HG02970 (cell line): ENCODE measurements at regions not wholly inside any gene's neighbourhood (a gene's known extent, or its start where the extent isn't known, plus 50 kb on each side); places are given as distances from the start of the nearest gene placed in this dataset.
A peak's percentile ranks its signal among the peaks of the same experiment; 100 is the strongest.
"Not testable (repeated sequence)": the region's sequence is repeated elsewhere in the genome, so short reads cannot be mapped to it uniquely, and the experiment has no call there.

Experiments
- ATAC-seq: cut with Tn5 transposase; IDR thresholded peaks from one replicate; pipeline ENCODE4 v1.9.1; 2021; ENCODE audit warnings: mild to moderate bottlenecking, moderate library complexity, moderate number of reproducible peaks; ENCODE audit not compliant: unreplicated experiment, low FRiP score

- no peak for ATAC-seq
Measured at GRCh38 chr12:23340351-23340750, 609.1 kb downstream of the SOX5 start.

GRCh38 chr12:23342407-23342806 is 607.1 kb downstream of the SOX5 start:
- no peak for ATAC-seq

GRCh38 chr12:23349564-23349963 is 599.9 kb downstream of the SOX5 start:
- ATAC-seq: no peak

GRCh38 chr12:23350808-23351207 is 598.7 kb downstream of the SOX5 start:
- ATAC-seq: peak; percentile 82

GRCh38 chr12:23352670-23353069 is 596.8 kb downstream of the SOX5 start:
- ATAC-seq: no peak

- no peak for ATAC-seq
Measured at GRCh38 chr12:23354800-23355199, 594.7 kb downstream of the SOX5 start.

- no peak for ATAC-seq
Measured at GRCh38 chr12:23356440-23356839, 593.0 kb downstream of the SOX5 start.

DNA sequence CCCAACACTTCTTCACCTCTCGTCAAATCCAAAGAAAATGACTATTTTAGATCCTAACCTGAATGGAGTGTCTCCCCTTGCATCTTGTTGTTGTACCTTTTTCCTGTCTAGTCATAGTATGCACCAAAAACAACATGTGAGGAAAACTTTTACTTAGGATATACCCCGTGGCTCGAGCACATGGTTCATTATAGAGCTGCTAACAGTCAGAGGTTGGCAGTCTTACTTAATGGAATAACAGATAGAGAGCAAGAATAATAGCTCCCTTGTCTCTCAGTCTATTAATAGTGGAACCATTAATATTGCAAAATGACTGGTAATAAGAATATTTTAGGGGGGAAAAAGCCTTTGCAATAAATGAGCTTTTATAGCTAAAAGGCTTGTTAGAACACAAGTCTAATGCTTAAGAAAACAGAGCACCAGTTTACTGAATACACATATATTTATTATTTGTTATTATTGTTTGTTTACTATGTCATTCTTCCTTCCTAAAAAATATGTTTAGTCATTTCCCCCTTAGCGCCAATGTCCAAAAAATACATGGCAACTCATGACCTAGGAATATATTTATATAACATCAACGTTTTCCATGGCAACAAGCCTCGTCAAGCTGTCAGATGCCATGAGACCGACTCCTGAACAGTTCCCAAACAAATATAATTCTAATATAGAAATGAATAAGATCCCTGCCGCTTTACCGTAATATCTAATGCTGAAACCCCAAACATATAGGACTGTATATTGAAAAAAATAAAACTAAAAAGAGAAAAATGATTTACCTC is 592.4 kb downstream of the SOX5 start:
- no peak for ATAC-seq

DNA sequence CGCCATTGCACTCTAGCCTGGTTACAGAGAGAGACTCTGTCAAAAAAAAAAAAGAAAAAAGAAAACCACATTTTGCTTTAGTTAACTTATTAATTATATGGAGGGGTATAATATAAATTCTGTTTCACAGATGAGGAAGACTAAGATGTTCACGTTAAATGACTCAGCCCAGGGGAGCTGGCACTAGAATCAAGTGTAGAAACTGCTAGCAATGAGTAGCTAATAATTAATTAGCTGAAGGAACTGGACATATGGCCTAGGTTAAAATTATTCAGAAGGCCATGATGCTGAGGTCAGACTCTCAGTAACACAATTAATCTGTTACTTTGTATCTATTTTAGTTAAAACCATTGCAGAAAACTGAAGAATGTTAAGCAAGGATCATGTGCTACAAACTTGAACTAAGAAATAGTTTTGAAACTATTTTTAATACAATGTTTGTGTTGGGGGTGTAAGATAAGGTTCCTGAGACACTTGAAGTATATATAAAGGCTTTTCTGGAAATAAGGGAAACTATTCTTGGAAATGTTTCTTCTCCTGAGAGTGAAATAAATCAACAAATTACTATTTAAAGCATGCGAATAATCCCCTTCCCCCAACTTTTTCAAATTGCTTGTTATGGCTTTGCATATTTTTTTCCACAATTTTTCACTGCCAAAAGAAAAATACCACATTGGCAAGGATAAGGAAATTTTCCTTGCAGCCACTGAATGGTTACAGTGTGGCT is 589.3 kb downstream of the SOX5 start:
- ATAC-seq: no peak

DNA sequence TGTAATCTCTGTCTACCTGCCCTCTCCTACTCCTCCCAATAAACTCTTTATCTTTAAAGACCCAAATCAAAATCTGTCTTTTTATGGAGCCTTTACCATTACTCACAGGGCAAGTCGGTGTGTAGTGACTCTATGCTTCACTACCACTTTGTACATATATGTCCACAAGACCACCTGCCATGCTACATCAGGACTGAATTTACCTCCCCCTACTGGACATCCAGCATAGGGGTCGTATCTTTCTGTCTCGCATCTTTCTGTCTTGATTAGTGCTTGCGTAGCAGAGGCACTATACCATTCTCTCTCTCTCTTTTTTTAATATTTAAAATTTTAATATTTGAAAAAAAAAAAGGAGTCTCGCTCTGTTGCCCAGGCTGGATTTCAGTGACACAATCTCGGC is 587.5 kb downstream of the SOX5 start:
- ATAC-seq: no peak

DNA sequence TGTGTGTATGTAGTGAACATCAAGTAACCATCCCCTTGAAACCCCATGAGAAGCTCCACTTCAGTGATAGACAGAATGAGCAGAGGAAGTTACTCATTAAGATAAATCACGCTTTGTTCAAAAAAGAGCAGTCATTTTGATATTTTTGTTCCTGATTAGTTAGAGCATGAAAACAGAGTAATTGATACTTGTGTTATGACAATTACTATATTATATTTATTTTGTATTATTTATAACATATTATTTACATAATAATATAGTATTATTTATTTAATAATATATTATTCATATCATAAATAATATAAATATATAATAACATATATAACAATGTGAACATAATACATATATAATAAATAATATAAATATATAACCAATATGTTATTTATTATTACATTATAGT is 580.9 kb downstream of the SOX5 start:
- no peak for ATAC-seq

DNA sequence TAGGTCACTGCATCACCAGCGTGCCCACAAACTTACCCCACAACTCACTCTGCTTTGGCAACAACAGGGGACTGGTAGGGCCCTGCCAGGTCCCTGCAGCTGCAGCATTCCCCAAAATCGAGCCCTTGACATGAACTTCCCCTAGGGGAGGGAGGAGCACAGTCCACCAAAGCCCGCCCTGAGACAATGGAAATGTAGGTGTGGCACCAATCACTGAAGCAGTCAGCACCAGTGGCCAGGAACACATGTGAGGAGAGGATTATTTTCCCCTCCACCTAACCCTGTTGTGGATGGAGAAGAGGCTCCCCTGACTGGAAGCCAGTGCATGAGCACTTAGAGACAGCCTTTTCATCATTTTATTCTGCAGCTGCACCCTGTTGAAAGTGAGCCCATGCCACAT is 573.8 kb downstream of the SOX5 start:
- no peak for ATAC-seq

- no peak for ATAC-seq
Measured at GRCh38 chr12:23376238-23376637, 573.2 kb downstream of the SOX5 start.

- no peak for ATAC-seq
Measured at GRCh38 chr12:23380419-23381100, 568.9 kb downstream of the SOX5 start.

GRCh38 chr12:23388898-23389297 is 560.6 kb downstream of the SOX5 start:
- ATAC-seq: not testable (repeated sequence)

DNA sequence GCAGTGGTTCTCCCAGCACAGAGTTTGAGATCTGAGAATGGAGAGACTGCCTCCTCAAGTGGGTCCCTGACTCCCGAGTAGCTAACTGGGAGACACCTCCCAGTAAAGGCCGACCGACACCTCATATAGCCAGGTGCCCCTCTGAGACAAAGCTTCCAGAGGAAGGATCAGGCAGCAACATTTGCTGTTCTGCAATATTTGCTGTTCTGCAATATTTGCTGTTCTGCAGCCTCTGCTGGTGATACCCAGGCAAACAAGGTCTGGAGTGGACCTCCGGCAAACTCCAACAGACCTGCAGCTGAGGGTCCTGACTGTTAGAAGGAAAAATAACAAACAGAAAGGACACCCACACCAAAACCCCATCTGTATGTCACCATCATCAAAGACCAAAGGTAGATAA is 560.2 kb downstream of the SOX5 start:
- not testable (repeated sequence) for ATAC-seq

DNA sequence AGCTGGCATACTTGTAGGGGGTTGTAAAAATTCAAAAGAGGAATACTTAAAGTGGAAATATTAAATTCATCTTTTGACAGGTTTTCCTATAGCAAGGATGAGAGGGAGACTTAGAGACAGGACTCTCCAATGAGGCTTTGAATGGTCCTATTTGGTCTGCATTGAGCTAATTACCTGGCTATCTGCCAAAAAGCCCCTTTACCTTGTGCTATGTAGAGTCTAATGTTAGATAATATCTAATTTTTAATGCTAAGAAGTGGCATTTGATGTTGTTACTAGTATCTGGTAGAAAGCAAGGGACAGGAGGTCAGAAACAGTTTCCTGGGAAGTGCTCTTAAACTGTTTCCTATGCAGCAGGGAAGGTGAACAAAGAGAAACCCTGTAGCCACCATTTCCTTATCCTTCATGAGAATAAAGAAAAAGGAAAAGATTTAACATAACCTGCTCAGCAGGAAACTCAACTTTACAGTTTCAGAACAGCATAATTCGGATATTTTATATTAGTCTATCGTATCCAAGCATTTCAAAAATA is 550.0 kb downstream of the SOX5 start:
- ATAC-seq: no peak

DNA sequence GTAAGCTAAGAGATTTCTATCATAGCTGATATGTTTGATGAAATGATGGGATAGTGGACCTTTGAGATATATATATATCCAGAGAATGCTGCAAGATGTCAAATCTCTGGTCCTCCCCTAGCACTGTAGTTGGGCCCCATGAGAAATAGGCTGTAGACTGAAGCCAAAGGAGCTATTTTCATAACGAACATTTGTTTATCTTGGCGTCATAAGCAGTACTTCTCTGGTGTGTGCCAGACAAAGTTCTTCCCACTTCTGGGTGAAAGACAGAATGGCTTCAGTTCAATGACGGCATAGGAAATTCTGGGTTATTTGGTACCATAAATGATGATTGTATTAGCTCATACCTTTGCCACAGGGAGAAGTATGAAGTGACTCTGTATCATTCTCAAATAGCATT is 534.3 kb downstream of the SOX5 start:
- ATAC-seq: no peak

DNA sequence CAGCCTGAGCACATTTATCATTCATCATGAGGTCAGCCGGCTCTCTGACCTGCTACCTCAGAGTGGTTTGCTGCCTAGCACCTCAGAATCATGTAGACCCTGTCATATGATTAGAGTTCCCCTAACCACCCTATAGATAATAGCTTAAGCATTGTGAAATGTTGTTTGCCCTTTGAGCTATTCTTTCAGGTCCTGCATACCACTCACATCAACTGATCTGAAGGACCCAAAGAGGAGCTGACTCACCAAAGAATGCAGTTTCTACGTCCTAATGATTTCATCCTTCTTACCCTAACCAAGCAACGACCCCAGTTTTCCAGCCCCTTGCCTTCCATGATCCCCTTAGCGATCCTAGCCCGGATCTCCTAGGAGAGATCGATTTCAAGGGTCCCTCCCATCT is 527.9 kb downstream of the SOX5 start:
- no peak for ATAC-seq

DNA sequence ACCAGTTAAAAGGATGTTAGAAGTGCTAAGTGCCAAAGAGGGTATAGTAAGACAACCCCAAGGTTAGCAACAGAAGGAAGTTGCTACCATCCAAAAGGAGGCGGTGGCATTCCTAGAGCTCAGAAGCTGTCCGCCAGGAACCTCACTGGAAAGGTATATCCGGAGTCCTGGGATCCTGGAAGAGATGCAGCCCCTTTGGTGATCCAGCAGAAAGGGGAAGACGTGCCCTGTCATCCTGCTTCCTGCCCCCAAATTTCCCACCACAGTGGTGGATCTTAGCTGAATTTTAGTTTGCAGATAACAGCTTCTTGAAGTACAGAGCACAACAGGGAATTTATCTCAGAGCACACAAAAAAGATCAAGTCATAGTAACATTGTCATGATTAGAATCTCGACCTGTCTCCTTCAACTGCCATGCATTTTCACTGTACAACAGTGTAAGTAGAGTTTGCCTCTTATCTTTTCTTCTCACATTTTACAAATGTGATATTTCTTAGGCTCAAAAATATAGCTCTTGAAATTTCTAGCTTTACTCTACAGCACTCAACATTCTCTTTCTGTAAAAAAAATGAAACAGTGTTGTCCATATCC is 526.3 kb downstream of the SOX5 start:
- ATAC-seq: no peak

GRCh38 chr12:23423796-23424195 is 525.7 kb downstream of the SOX5 start:
- no peak for ATAC-seq
